HUES6 (cell line): ENCODE measurements at regions not wholly inside any gene's neighbourhood (a gene's known extent, or its start where the extent isn't known, plus 50 kb on each side); places are given as distances from the start of the nearest gene placed in this dataset.

Experiments
- H3K27ac ChIP-seq: 2 replicates; pipeline ENCODE4 v1.7.0; 2013; ENCODE audit warnings: low read depth, mild to moderate bottlenecking, low read length, inconsistent platforms
- H3K27me3 ChIP-seq: 2 replicates; pipeline ENCODE4 v1.6.1; 2013; ENCODE audit warnings: low read length; ENCODE audit not compliant: control insufficient read depth, insufficient read depth
- H3K36me3 ChIP-seq: 2 replicates; pipeline ENCODE4 v1.6.1; 2013; ENCODE audit warnings: low read length; ENCODE audit not compliant: control insufficient read depth, insufficient read depth
- H3K4me1 ChIP-seq: 2 replicates; pipeline ENCODE4 v1.6.1; 2013; ENCODE audit warnings: low read length; ENCODE audit not compliant: control insufficient read depth, insufficient read depth
- H3K4me3 ChIP-seq: 2 replicates; pipeline ENCODE4 v1.5.1; 2013; ENCODE audit warnings: low read depth, low read length
- H3K9ac ChIP-seq: one replicate; pipeline ENCODE4 v1.6.1; 2013; ENCODE audit warnings: mild to moderate bottlenecking, low read length
- H3K9me3 ChIP-seq: 2 replicates; pipeline ENCODE4 v1.6.1; 2013; ENCODE audit warnings: low read depth, low read length; ENCODE audit not compliant: control insufficient read depth, insufficient read depth

DNA sequence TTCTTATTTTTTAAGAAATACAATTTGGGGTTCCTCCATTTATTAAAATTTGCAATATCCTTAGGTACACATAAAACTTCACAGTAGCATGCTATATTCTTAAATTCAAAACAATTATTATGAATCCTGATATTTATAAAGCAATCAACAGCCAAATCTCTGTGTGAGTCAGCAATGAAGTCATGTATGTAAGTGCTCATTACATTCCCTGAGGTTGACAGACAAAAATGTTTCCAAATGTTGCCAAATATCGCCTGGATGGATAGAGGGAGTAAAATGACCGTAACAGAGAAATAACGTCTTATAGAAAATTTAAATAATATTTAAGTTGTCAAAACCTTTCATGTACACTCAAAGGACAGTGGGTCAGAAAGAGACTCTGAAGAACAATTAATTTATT is 220.0 kb downstream of the PCDH18 start:
- Histone ChIP-seq H3K27ac (no peak overlapping the region), H3K9ac (no peak overlapping the region), H3K36me3 (no peaks in the 10 kb centered on the region), H3K4me1 (no peaks in the 10 kb centered on the region), H3K9me3 (no peaks in the 10 kb centered on the region), H3K4me3 (no peak overlapping the region), H3K27me3 (no peaks in the 10 kb centered on the region)

- Histone ChIP-seq H3K27me3 (no peaks in the 10 kb centered on the region), H3K4me3 (no peak overlapping the region), H3K36me3 (no peaks in the 10 kb centered on the region), H3K9me3 (no peaks in the 10 kb centered on the region), H3K9ac (no peak overlapping the region), H3K4me1 (no peaks in the 10 kb centered on the region), H3K27ac (no peak overlapping the region)
These were observed 221.5 kb downstream of the PCDH18 start for GRCh38 chr4:137310593-137311490.

GRCh38 chr4:137310166-137310565 is 222.1 kb downstream of the PCDH18 start:
- no peaks in the 10 kb centered on the region for H3K27me3 ChIP-seq
- no peaks in the 10 kb centered on the region for H3K36me3 ChIP-seq
- H3K9me3 ChIP-seq: no peaks in the 10 kb centered on the region
- H3K4me3 ChIP-seq: no peak overlapping the region
- H3K27ac ChIP-seq: no peak overlapping the region
- H3K9ac ChIP-seq: no peak overlapping the region
- H3K4me1 ChIP-seq: no peaks in the 10 kb centered on the region

GRCh38 chr4:137309424-137309823 is 222.9 kb downstream of the PCDH18 start:
- no peak overlapping the region for H3K9ac ChIP-seq
- no peak overlapping the region for H3K27ac ChIP-seq
- no peaks in the 10 kb centered on the region for H3K4me1 ChIP-seq
- no peaks in the 10 kb centered on the region for H3K9me3 ChIP-seq
- no peak overlapping the region for H3K4me3 ChIP-seq
- no peaks in the 10 kb centered on the region for H3K36me3 ChIP-seq
- H3K27me3 ChIP-seq: no peaks in the 10 kb centered on the region

DNA sequence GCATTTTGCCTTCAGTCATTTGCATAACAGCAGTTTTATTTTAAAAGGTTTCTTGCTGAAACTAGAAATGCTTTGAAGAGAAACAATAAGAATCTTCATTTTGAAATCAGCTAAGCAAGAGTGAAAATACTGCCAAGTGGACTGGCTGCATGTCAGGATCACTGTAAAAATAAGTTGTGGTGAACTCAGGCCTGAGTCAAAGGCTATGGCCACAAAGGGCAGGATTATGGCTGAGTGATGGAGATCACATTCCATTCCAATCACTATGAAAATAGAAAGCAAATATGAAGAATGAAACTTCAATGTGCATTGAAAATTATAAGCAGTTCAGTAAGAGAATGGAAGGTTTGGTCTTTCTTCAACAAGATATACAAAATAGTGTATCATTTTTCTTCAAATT is 224.5 kb downstream of the PCDH18 start:
- H3K27ac ChIP-seq: no peak overlapping the region
- H3K27me3 ChIP-seq: no peaks in the 10 kb centered on the region
- H3K9me3 ChIP-seq: no peaks in the 10 kb centered on the region
- H3K4me1 ChIP-seq: no peaks in the 10 kb centered on the region
- no peak overlapping the region for H3K9ac ChIP-seq
- H3K36me3 ChIP-seq: no peaks in the 10 kb centered on the region
- no peak overlapping the region for H3K4me3 ChIP-seq

DNA sequence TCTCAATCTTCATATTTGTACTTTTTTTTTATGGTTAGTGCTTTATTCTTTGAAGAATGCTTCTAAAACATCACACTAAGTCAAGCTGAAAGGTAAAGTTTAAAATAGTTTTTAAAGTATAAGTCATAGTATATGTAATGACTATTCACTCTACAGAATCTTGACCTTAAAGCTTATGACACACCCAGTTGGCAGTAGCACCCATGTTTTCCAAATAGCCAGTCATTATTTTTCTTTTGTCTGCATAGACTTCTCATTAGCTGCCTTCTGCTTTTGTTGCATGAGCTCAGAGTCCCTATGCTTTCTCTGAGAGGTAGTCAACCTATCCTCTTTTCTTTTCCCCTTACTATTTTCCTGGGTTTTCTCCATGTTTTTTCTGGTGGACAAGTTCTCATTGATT is 231.5 kb downstream of the PCDH18 start:
- Histone ChIP-seq H3K9ac (no peak overlapping the region), H3K27ac (no peak overlapping the region), H3K4me3 (no peak overlapping the region), H3K27me3 (no peaks in the 10 kb centered on the region), H3K9me3 (no peaks in the 10 kb centered on the region), H3K4me1 (no peaks in the 10 kb centered on the region; the same call in 1 of the 2 replicates), H3K36me3 (no peaks in the 10 kb centered on the region)

DNA sequence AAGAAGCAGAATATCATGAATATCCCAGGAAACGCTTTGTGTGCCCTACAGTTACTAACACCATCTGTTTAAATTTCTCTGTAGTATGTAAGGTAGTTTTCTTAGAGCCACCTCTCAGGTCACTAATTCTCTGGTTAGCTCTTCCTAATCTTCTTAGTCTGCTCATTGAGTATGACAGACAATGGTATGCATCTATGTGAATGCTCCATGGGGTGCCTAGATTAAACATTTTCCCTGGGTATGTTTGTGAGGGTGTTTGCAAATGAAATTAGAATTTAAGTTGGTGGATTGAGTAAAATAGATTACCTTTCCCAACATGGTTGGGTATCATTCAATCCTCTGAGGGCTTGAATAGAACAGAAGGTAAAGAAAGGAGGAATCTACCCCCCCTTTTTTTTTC is 233.0 kb downstream of the PCDH18 start:
- no peaks in the 10 kb centered on the region for H3K27me3 ChIP-seq
- no peaks in the 10 kb centered on the region for H3K36me3 ChIP-seq
- H3K4me1 ChIP-seq: no peaks in the 10 kb centered on the region; the same call in 1 of the 2 replicates
- H3K4me3 ChIP-seq: no peak overlapping the region
- H3K27ac ChIP-seq: no peak overlapping the region
- H3K9me3 ChIP-seq: no peaks in the 10 kb centered on the region
- H3K9ac ChIP-seq: no peak overlapping the region

GRCh38 chr4:137293281-137293680 is 239.0 kb downstream of the PCDH18 start:
- Histone ChIP-seq H3K27ac (no peak overlapping the region), H3K27me3 (no peaks in the 10 kb centered on the region), H3K4me3 (no peak overlapping the region), H3K9ac (no peak overlapping the region), H3K36me3 (no peaks in the 10 kb centered on the region), H3K9me3 (no peaks in the 10 kb centered on the region), H3K4me1 (no peaks in the 10 kb centered on the region)

GRCh38 chr4:137283737-137284136 is 248.6 kb downstream of the PCDH18 start:
- Histone ChIP-seq H3K9ac (no peak overlapping the region), H3K4me1 (no peaks in the 10 kb centered on the region), H3K4me3 (no peak overlapping the region), H3K9me3 (no peaks in the 10 kb centered on the region), H3K27me3 (no peaks in the 10 kb centered on the region), H3K36me3 (no peaks in the 10 kb centered on the region), H3K27ac (no peak overlapping the region)

DNA sequence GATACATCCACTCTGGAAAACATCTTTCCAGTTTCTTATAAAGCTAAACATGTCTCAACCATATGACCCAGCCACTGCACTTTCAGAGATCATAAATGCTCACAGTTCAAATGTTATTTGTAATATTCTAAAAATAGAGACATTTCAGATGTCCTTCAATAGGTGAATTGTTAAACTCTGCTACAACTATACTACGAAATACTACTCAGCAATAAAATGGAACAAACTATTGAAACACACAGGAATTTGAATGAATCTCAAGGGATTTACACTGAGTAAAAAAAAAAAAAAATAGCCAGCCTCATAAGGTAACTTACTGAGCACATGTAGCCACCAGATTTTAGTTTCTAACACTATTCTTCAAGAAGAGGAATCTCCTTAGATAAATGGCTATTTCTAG is 253.9 kb downstream of the PCDH18 start:
- no peak overlapping the region for H3K9ac ChIP-seq
- no peak overlapping the region for H3K4me3 ChIP-seq
- H3K4me1 ChIP-seq: no peaks in the 10 kb centered on the region
- no peaks in the 10 kb centered on the region for H3K9me3 ChIP-seq
- no peaks in the 10 kb centered on the region for H3K27me3 ChIP-seq
- no peak overlapping the region for H3K27ac ChIP-seq
- H3K36me3 ChIP-seq: no peaks in the 10 kb centered on the region

- no peak overlapping the region for H3K27ac ChIP-seq
- no peaks in the 10 kb centered on the region for H3K27me3 ChIP-seq
- no peaks in the 10 kb centered on the region for H3K36me3 ChIP-seq
- no peaks in the 10 kb centered on the region for H3K4me1 ChIP-seq
- no peak overlapping the region for H3K9ac ChIP-seq
- H3K4me3 ChIP-seq: no peak overlapping the region
- no peaks in the 10 kb centered on the region for H3K9me3 ChIP-seq
These were observed 257.9 kb downstream of the PCDH18 start for GRCh38 chr4:137274404-137274803.
